Lung (tissue), 11 donors: ENCODE measurements at regions not wholly inside any gene's neighbourhood (a gene's known extent, or its start where the extent isn't known, plus 50 kb on each side); places are given as distances from the start of the nearest gene placed in this dataset.

Experiments
- ATAC-seq: fragments of 200-7000 bp; cut with Tn5 transposase; one replicate; pipeline ENCODE4 v1.9.1; 2020; ENCODE audit warnings: moderate number of reproducible peaks; ENCODE audit not compliant: insufficient read depth, low FRiP score
- DNase-seq, 3 donors: peaks; one replicate each; pipeline ENCODE4 v3.0.0-alpha.2; 2013 to 2017
- H3K27ac ChIP-seq, 2 donors: one replicate each; pipeline ENCODE4 v1.5.1; 2013; ENCODE audit warnings: mild to moderate bottlenecking in 2 of 2, moderate library complexity in 2 of 2, control low read depth in 1 of 2, inconsistent platforms in 1 of 2, low read depth in 1 of 2, low read length in 1 of 2
- H3K27me3 ChIP-seq, 3 donors: one replicate each; pipeline ENCODE4 v1.5.1; 2013; ENCODE audit warnings: low read length in 2 of 3; ENCODE audit not compliant: control insufficient read depth in 3 of 3, insufficient read depth in 3 of 3
- H3K36me3 ChIP-seq, 4 donors: one replicate each; pipeline ENCODE4 v1.5.1; 2013; ENCODE audit warnings: low read length in 4 of 4, mild to moderate bottlenecking in 1 of 4, moderate library complexity in 1 of 4; ENCODE audit not compliant: control insufficient read depth in 4 of 4, insufficient read depth in 4 of 4
- H3K4me1 ChIP-seq, 5 donors: one replicate each; pipeline ENCODE4 v1.5.1; 2013; ENCODE audit warnings: low read length in 5 of 5, mild to moderate bottlenecking in 2 of 5, moderate library complexity in 1 of 5; ENCODE audit not compliant: control insufficient read depth in 5 of 5, insufficient read depth in 5 of 5
- H3K4me3 ChIP-seq: one replicate; pipeline ENCODE4 v1.5.1; 2013; ENCODE audit warnings: mild to moderate bottlenecking, control low read depth, moderate library complexity
- H3K9ac ChIP-seq, 2 donors: one replicate each; pipeline ENCODE4 v1.5.1; 2013; ENCODE audit warnings: low read length in 2 of 2, control low read depth in 1 of 2; ENCODE audit not compliant: insufficient read depth in 1 of 2
- H3K9me3 ChIP-seq, 4 donors: one replicate each; pipeline ENCODE4 v1.5.1; 2013; ENCODE audit warnings: low read length in 3 of 4, mild to moderate bottlenecking in 1 of 4, moderate library complexity in 1 of 4; ENCODE audit not compliant: control insufficient read depth in 4 of 4, insufficient read depth in 3 of 4
- WGBS, 2 donors: extraction: QIAGEN DNeasy Blood & Tissue Kit; methylation state at CpG; one replicate each; pipeline ENCODE4 v1.1.7; 2013; 5-methylcytosine and 5-hydroxymethylcytosine counted together
- TF ChIP-seq, protein P1 (sequence below): IDR thresholded peaks from 2 replicates; pipeline ENCODE4 v1.5.1; 2012; ENCODE audit warnings: mild to moderate bottlenecking; ENCODE audit errors: control extremely low read depth, extremely low read depth
- donor health status: control.
- donor health status: control.
- donor health status: Bipolar disorder and iron deficiency.
- donor health status: healthy.
- donor health status: DM: yes; HTN: yes; CAD: no.

DNA sequence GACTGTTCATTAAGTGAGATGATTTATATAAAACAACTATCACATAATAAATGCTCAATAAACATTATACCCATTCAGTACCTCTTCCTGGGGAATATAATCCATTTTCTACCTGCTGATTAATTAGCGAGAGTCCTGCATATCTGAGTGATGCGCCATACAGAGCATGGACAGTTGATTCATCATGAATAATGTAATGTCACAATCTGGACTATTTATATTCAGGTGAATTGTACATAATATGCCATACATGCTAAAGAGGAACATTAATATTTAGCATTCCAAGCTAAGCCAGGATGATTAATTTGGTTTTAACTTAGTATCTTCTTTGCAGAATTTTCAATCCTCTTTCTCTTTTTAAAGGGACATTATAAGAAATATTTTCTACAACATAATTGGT, 362.0 kb upstream of the XYLT1 start:
- DNase-seq (no peak), ATAC-seq (no peak)
- 93 to 94% methylated on average over 2 of the region's 2 CpGs for WGBS, 2 donors
- Histone ChIP-seq H3K36me3 (no peaks in the 10 kb centered on the region), H3K9ac (no peak overlapping the region), H3K9me3 (peaks cover 0 to 2% (median 0%) of the 10 kb centered on the region in 4 donors), H3K27me3 (no peaks in the 10 kb centered on the region), H3K4me3 (no peak overlapping the region), H3K4me1 (no peaks in the 10 kb centered on the region), H3K27ac (no peak overlapping the region)
- TF ChIP-seq, protein P1, sequence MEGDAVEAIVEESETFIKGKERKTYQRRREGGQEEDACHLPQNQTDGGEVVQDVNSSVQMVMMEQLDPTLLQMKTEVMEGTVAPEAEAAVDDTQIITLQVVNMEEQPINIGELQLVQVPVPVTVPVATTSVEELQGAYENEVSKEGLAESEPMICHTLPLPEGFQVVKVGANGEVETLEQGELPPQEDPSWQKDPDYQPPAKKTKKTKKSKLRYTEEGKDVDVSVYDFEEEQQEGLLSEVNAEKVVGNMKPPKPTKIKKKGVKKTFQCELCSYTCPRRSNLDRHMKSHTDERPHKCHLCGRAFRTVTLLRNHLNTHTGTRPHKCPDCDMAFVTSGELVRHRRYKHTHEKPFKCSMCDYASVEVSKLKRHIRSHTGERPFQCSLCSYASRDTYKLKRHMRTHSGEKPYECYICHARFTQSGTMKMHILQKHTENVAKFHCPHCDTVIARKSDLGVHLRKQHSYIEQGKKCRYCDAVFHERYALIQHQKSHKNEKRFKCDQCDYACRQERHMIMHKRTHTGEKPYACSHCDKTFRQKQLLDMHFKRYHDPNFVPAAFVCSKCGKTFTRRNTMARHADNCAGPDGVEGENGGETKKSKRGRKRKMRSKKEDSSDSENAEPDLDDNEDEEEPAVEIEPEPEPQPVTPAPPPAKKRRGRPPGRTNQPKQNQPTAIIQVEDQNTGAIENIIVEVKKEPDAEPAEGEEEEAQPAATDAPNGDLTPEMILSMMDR, result no peak

DNA sequence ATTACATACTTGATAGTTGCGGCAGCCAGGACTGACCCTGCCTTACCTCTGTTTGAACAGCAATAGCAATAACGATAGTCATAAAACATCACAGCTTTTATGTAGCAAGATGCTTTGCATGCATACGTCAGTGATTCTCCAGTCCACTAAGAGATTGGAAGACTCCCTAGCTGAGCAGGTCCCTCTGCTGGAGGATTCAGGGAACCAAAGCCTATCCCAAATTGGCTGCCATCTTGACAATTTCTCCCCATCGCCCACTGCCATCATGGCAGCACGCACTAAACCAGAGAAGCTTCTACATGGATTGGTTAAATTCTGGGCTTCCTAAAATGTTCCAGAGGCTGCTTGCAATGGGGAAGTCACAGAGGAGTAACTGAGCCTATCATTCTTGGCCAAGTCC, 360.6 kb upstream of the XYLT1 start:
- H3K9me3 ChIP-seq, result peaks cover 0 to 2% (median 0%) of the 10 kb centered on the region in 4 donors

DNA sequence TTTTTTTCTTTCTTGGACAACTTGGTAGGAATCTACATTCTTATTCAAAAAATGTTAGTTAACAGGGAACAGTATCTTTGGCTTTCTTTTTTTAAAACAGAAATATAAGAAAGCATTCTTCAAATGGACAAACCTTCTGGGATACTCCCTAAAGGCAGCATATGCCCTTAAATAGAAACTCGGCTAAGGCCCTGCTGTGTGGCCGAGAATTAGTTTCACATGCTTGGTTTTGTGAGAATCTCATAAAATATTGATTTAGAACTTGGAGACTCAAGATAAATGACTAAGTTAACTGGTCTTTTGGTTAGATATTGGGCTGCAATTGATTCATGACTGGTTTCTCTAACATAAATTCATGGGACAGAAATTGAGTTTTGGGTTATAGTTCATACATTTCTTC, 359.9 kb upstream of the XYLT1 start:
- TF ChIP-seq, protein P1, result no peak
- Histone ChIP-seq H3K4me1 (no peaks in the 10 kb centered on the region), H3K27me3 (no peaks in the 10 kb centered on the region), H3K27ac (no peak overlapping the region), H3K9ac (no peak overlapping the region), H3K36me3 (no peaks in the 10 kb centered on the region), H3K9me3 (peaks cover 0 to 2% (median 0%) of the 10 kb centered on the region in 4 donors), H3K4me3 (no peak overlapping the region)
- ATAC-seq (no peak), DNase-seq (no peak)
- 83 to 89% methylated on average over 2 of the region's 2 CpGs for WGBS, 2 donors

More for the DNA sequence above, 360.6 kb upstream of the XYLT1 start:
- Histone ChIP-seq H3K27me3 (no peaks in the 10 kb centered on the region), H3K27ac (no peak overlapping the region), H3K4me3 (no peak overlapping the region), H3K9ac (no peak overlapping the region), H3K36me3 (no peaks in the 10 kb centered on the region), H3K4me1 (no peaks in the 10 kb centered on the region)
- no peak for DNase-seq
- TF ChIP-seq, protein P1, result no peak
- 87 to 92% methylated on average over 5 of the region's 5 CpGs for WGBS, 2 donors
- no peak for ATAC-seq

DNA sequence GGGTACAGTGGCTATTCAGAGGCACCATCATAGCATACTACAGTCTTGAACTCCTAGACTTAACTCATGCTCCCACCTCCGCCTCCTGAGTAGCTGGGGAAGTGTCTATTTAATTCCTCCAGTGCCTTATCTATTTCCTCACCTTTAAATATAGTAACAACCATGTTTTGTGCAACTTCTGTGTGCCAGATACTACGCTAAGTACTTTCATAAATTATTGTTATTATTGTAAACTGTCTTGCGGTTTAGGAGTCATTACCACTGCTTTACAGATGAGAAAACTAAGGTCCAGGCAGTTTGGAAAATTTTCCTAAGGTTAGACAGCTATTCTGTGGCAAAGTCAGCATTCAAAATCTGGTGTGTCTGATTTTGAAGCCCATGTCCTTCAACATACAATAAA, 359.1 kb upstream of the XYLT1 start:
- Histone ChIP-seq H3K27me3 (no peaks in the 10 kb centered on the region), H3K4me1 (no peaks in the 10 kb centered on the region), H3K27ac (no peak overlapping the region), H3K4me3 (no peak overlapping the region), H3K9ac (no peak overlapping the region), H3K9me3 (peaks cover 0 to 2% (median 0%) of the 10 kb centered on the region in 4 donors), H3K36me3 (no peaks in the 10 kb centered on the region)
- TF ChIP-seq, protein P1, result no peak
- no peak for DNase-seq
- no peak for ATAC-seq
- WGBS, 2 donors, result 45 to 72% methylated on average over 3 of the region's 3 CpGs
